GM19455 (cell line): ENCODE measurements at regions not wholly inside any gene's neighbourhood (a gene's known extent, or its start where the extent isn't known, plus 50 kb on each side); places are given as distances from the start of the nearest gene placed in this dataset.

Source experiments
- ATAC-seq: cut with Tn5 transposase; IDR thresholded peaks from one replicate; pipeline ENCODE4 v1.9.1; 2021; ENCODE audit not compliant: unreplicated experiment

DNA sequence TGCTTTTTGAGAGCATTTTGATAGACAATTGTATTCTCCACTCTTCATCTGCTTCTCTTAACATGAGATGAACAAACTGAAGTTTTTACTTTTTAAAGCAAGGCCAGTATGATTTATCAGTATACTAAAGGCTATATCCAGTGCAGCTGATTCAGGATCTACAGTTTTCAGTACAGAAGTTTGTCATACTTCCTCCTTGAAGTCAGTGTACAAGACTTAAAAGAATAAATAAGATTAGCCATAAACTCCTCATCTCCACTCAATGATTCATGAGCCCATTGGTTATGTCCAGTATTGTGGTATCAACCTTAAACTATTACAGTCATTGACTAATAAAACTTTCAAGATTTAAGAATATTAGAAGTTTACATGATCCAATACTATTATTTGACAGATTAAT lies 374.8 kb upstream of the EPHA7 start:
- ATAC-seq: no peak

DNA sequence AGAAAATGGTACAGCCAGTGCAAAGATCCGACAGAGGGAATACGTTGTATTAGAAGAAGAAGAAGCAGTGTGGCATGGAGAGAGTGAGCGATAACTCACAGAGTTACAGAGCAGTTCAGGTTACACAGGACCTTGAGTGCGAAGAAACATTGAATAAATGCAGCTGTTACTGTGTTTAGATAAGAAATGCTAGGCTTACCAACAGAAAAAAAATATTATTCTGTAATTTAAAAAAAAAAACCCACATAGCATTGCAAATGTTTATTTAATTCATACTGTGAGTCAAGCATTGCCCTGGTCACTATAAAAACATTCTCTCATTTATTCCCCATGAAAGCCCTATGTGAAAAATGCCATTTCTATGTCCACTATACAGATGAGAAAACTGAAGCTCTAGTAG lies 373.4 kb upstream of the EPHA7 start:
- ATAC-seq: no peak

DNA sequence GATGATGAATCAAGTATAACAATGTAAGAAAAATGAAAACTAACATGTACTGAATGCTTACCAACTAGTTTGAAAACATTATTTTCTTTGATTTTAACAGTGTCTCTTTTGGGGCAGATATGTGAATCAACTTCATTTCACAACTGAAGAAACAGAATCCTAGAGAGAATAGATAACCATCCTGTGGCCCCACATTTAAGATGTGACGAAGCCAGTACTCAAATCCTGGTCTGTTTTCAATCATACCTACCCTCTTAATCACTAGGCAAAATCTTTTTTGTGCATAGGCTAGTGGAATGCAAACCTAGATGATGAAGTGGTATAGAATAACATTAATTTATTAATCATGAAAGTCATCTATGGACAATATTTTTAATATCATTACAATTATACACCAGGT lies 371.6 kb upstream of the EPHA7 start:
- ATAC-seq: no peak

DNA sequence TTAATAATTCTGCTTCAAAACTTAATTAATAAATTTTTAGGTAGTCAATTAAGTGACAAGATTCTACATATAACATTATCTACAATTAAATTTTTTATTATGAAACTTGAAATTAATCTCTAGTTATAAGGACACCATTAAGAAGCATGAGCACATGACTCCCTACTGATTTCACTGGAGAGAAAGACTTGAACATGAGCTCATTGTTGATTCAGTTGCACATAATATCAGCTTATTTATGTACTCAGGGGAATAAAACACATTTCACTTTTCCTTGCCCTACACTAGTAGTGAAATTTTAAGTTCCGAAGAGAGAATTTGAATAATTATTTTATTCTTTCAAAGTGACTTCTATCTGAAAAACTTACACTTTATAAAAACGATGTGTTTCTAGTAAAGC lies 370.2 kb upstream of the EPHA7 start:
- ATAC-seq: no peak

DNA sequence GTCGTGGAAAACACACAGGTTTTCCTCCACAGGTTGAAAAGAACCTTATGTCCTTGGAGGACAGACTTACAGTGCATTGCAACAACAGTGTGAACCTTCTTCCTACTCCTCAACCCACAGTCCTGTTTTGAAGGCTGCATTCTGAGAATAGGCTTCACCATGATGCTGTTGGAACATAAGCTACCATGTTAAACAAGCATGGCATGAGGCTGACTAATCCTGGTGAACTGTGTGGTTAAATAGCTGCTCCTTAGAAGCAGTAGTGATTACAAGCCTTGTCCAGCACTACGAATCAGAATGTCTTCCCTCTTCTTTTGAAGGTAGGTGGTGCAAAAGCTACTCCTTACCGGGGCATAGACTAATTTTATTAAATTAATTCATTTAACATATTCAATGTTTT lies 368.5 kb upstream of the EPHA7 start:
- no peak for ATAC-seq

DNA sequence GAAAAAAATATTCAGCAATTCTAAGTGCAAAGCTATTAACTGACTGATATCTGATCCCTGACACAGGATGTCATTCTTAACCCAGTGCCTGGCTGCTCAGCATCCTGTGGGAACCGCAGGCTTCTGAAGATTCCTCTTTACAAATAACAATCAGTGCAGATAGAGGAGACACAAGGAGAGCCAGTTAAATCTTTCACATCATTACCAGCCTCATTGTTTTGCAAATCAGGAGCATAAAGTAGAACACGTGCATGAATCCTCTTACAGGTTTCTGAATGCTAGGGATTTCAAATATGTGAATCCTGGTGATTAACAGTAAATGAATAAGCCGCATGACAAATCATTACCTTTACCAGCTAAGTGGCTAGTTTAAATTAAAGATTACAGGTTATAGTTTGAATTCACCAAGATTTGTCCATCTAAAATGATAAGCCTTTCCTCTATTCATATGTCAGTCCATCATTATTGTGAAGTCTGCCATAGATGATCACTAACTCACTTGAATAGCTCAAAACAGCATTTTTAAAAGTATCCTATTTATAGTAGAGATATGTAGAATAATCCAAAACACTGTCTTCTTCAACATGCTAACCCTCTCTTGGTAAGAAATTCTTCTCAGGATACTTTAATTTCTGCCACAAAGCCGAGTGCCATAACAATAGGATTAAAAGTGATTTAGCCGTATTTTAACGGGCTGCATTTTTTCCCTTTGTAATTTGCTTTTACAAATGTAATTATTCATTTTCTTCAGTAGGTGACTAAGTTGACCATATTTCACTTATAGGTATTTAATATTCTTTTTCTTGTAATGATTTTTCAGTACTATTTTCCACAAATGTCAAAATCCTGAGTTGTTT lies 367.3 kb upstream of the EPHA7 start:
- ATAC-seq: no peak

DNA sequence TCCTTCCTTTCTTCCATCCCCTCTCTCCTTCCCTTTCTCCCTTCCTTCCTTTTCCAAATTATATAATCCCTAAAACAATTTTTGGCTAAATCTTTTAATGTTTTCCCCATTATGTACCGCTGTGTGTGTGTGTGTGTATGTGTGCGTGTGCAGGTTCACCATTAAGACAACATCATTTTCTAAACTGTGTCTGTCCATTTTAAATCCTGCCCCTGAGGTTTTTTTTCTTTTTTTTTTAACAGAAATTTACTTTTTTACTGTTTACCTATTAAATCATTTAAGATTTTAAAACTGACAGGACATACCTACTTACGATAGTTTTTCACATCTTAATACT lies 366.3 kb upstream of the EPHA7 start:
- ATAC-seq: no peak

DNA sequence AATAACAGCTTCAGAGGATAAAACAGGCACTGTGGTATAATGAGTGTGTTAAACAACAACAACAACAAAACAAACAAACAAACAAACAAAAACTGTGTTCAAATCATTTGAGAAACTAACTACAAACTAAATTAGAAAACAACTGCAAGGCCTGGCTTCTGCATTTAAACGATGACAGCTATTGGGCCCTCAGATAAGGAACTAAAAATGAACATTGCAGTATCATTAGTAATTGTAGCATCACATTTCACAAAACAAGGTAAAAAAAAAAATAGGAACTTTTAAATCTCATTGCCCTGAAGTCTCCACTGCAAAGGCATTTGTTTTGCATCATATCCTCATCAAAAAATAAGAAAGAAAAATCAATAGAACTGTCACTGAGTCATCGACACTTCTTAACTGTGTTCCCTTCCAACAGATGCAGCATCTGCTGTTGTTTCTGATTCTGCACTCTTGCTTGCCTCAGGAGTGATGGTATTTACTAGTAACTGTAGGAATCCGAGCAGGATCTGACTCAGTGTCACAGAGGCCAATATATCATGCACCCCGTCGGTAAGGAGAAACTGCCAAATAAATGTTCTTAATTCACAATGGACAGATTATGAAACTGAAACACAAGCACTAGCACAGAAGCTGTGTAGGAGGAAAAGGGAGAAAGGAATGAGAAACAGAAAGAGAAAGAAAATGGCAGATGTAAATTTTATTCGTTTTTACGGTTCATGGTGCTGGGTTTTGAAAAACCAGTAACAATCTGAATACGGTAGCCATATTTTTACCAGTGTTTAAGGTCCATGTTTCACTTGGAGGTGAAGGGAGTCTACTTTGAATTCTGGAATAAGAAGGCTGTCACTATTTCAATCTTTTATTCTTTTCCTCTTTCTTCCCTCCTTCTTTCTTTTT lies 365.7 kb upstream of the EPHA7 start:
- no peak for ATAC-seq

DNA sequence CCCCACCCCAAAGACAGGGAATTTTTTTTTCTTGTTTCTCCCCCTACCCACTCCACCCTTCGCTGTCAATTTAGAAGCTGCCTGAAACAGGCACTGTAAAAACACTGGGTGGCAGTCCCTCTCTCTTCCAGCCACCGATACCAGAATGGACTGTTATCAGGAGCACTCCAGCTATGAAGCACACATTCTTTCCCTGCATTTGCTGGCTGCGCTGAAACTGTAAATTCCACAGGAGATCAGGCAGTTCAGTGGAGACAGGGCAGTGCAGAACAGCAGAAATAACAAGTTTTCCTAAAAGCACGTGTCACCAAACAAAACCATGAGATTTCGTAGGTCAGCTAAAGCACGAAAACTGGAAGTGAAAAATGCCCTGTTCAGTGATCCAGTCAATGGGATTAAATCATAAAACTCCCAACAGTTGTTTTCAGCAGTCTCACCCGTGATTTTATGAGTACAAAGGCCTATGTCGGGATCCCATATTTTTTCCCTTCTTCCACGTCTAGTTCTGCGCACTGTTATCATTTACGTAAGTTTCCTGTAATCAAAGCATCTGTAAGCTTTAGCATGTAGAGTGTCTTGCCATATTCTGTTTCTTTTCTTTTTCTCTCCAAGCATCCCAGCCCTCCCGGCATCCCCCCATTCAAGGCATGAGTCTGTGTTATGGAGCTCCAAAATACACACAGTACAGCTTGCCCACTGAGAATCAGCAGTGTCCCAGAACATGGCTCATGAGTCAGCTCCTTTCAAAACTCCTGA lies 359.9 kb upstream of the EPHA7 start:
- no peak for ATAC-seq

DNA sequence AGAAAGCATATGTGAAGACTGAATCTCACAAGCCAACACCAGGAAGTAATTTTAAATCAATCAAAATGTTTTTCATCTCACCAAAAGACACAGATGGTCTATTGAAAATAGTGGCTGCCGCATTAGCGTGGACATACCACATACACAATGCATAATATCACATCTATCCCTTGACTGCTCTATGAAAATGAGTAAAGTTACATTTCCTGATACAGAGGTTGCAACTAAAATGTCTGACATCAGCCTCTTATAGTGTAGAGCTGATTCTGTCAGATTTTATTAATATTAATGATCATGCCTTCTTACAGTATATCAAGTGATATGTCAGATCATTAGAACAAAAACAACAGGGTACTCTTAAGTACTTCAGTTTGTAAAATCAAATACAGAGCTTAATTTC lies 339.8 kb upstream of the EPHA7 start:
- no peak for ATAC-seq

DNA sequence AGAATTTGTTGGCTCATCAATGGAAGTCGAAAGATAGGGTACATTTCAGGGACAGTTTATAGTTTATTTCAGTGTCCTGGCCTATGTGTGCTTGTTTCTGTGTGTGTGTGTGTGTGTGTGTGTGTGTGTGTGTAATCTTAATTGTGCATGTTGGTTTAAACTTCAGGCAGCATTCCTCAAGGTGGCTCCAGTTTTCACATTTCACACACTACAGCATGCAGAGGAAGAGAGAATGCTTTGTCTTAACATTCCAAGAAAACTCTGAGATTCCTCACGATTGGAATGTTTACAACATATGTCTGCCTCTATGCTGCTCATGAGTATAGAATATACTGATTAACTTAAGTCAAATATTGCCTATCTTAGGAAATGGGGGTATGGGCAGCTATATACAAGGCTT lies 332.6 kb upstream of the EPHA7 start:
- ATAC-seq: no peak

DNA sequence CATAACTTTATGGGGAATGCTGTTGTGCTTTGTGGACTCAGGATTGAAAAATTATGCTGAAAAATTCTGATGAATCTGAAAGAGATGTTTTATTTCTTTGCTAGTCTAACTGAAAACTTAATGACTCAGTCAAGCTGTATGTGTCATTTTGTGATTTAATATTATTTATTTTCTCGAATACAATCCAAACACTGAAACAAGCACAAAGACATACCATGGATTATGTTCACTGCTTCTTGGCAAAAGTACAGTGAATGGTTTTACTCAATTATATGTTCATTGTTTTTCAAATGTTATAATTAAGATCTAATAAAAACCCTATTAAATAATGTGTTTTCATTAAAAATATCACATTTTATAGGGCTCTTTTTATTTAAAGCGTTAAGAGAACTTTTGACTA lies 330.6 kb upstream of the EPHA7 start:
- no peak for ATAC-seq

DNA sequence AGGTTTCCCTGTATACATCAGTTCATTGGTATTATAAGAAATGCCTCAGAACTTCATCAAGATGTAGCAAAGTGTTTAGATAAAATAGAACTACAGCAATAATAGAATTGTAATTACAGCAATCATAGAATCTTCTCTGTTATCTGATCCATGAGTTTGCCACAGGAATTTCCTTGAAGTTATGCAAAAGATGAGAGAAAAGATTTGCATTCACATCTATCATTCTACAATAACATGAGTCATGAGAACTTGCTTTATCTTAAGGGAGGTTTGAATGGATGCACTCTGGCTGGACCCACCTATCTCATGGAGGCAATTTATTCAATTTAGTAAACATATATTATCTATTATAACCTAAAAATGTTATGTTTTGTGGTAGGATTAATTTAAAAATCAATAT lies 329.8 kb upstream of the EPHA7 start:
- ATAC-seq: no peak

DNA sequence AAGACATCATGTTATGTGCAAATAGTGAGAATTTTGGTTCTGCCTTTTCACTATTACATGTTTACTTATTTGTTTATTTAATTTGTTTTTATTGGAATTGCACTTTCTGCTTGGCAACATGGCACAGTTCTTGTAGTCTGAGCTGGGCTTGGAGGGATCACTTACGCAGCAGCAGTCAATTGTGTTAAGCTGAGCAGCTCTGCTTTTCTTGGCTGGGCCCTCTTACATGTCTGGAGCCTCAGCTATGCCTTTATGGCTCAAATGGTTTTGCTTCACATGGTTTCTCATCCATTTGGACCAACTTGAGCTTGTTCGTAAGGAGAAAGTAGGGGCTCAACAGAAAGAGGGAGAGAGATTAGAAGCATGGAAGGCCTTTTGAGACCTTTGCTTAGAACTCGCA lies 327.5 kb upstream of the EPHA7 start:
- no peak for ATAC-seq

DNA sequence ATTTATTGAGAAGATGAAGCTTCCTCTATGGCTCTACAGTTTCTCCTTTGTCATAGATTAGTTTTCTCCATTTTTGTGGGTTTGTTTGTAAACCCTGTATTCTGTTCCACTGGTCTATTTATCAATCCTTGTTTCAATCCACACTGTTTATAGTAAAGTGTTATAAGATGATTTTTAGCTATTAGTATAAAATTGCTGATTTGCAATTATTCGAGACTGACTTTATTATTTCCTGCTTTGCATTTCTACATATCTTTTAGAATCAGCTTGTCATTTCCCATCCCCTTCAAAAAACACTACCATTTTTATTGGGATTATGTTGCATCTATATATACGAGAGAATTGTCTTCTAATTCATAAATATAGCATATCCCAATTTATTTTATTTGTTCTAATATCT lies 325.9 kb upstream of the EPHA7 start:
- no peak for ATAC-seq

DNA sequence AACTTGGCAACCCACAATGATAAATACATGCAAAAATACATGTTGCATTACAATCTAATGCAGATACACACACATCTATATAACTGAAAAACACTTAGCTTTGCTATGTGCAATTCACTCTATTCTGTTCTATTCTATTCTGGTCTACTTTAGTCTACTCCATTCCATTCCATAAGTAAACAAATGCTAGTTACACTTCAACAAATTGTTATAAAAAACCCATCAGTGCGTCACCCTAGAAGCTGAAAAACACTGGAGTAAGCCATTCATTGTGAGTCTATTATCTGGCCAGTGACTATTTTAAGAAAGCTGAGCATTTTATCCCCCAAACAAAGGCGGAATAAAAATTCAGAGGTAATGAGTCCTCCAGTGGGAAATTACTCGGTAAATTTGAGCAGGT lies 315.7 kb upstream of the EPHA7 start:
- no peak for ATAC-seq

DNA sequence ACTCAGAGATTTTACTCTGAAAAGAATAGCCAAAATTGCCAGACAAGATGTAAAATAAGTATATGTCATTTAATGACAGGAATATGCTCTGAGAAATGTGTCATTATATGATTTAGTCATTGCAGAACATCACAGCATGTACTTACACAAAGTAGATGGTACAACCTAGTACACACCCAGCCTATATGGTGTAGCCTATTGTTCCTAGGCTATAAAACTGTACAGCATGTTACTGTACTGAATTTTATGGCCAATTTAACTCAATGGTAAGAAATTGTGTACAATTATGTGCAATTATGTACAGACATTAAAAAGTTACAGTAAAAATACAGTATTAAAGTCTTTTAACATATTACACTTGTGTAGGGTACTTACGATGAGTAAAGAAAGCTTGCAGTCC lies 311.9 kb upstream of the EPHA7 start:
- ATAC-seq: no peak

DNA sequence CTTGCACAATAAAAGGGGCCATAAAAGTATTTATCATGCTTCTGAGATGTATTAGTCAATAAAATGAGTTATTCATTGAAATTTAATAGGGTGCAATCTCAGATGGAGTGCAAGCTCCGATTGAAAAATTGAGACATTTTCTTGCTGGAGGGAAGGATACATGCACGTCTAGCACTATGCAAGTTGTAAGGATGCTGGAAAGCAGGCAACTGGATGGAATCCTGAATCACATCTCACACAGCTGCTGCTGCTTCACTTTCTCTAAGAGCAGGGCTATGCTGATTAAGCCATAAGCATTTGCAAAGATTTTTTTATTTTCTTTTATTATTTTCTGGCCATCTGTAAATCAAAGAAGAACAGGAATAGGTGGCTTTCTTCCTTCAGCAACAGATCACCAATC lies 308.8 kb upstream of the EPHA7 start:
- ATAC-seq: no peak

DNA sequence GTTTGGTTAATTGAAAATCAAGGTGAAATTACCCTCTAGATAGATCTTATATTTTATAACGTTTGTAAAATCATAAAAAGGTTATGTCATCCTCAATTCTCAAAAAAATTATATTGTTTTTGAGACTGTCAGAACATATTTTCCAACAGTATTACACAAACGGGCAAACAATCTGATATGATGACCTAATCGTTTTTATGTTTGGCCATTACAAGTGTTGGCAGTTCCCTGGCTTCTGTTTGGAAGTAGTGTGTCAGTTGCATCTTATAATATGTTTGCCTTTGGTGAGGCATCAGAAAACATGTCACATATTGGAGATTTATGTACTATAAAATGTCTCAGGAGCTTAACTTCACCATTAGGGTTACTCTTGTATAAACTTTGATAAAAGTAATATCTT lies 308.1 kb upstream of the EPHA7 start:
- ATAC-seq: no peak

DNA sequence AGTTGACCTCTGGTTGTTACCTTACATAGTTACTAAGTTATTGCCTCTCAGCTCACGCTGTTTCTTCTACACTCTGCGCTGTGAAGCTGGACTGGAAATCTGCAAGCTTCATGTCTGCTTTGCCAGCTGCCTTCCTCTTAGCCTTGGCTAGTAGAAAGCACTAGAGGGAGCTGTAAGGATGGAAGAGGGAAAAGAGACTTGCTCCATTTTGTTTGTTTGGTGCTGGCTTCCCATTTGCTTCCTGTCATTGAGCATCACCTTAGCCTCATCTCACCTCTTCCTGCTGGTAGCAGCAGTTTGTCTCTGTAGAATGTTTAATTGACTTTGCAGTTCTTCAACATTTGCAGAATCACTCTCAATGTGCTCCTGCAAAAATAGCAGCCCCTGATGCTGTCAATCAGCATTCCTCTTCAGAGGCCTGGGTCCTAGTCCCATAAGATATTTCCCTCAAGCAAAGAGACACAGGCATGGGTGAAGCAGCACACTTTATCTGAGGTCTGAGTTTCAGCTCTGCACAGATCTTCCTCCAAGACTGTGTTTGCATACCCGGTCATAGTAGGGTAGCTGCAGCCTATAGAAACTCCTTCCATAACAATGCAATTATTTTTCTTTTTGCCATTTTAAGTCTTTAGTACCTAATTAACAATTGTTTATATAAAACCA lies 302.2 kb upstream of the EPHA7 start:
- no peak for ATAC-seq

DNA sequence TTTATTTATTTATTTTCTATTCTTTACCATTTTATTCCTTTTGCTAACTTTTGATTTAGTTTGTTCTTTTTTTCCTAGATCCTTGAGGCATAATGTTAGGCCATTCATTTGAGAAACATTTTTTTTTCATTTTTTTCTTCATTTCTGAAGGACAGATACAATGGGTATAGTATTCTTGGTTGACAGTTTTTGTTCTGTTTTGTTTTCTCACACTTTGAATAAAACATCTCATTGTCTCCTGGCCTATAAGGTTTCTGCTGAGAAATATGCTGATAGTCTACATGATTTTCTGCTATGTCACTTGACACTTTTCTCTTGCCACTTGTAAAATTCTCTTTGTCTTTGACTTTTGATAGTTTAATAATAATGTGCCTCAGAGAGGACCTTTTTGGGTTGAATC lies 294.6 kb upstream of the EPHA7 start:
- no peak for ATAC-seq
